BJ (cell line): ENCODE measurements at regions not wholly inside any gene's neighbourhood (a gene's known extent, or its start where the extent isn't known, plus 50 kb on each side); places are given as distances from the start of the nearest gene placed in this dataset.

ENCODE experiments used
- CTCF ChIA-PET: fragments of 350-600 bp; formaldehyde crosslinking; extraction: SDS; loops from one replicate; lab custom pipeline; 2021; ENCODE audit warnings: antibody characterized with exemption, inconsistent platforms; lab: Yijun Ruan, JAX
- POLR2A ChIA-PET: fragments of 300-600 bp; sonication (Branson Sonifier 250); formaldehyde crosslinking; extraction: SDS; loops from one replicate; lab custom pipeline; 2021; ENCODE audit warnings: antibody characterized with exemption; lab: Charles Lee
- DNase-seq: peaks from one replicate; pipeline ENCODE4 v3.0.0-alpha.2; 2011; ENCODE audit warnings: low read depth
- H3K27me3 ChIP-seq: 2 replicates; pipeline ENCODE4 v1.6.0; 2011; ENCODE audit warnings: low read length; ENCODE audit not compliant: control insufficient read depth, insufficient read depth
- H3K36me3 ChIP-seq: 2 replicates; pipeline ENCODE4 v1.5.1; 2011; ENCODE audit warnings: low read length; ENCODE audit not compliant: control insufficient read depth, insufficient read depth
- H3K4me3 ChIP-seq: 2 replicates; pipeline ENCODE4 v1.5.1; 2011; ENCODE audit warnings: low read depth, mild to moderate bottlenecking, control low read depth, low read length
- TF ChIP-seq, protein P1 (sequence below): IDR thresholded peaks from 2 replicates; pipeline ENCODE4 v1.5.1; 2011; ENCODE audit warnings: low read depth, mild to moderate bottlenecking, control low read depth, inconsistent platforms, low read length, moderate library complexity; ENCODE audit not compliant: insufficient read depth

GRCh38 chr3:170753421-170754310 lies 116.3 kb downstream of the RPL22L1 start:
- Histone ChIP-seq H3K27me3 (no peaks in the 10 kb centered on the region), H3K4me3 (no peak overlapping the region), H3K36me3 (no peaks in the 10 kb centered on the region)
- TF ChIP-seq, protein P1, sequence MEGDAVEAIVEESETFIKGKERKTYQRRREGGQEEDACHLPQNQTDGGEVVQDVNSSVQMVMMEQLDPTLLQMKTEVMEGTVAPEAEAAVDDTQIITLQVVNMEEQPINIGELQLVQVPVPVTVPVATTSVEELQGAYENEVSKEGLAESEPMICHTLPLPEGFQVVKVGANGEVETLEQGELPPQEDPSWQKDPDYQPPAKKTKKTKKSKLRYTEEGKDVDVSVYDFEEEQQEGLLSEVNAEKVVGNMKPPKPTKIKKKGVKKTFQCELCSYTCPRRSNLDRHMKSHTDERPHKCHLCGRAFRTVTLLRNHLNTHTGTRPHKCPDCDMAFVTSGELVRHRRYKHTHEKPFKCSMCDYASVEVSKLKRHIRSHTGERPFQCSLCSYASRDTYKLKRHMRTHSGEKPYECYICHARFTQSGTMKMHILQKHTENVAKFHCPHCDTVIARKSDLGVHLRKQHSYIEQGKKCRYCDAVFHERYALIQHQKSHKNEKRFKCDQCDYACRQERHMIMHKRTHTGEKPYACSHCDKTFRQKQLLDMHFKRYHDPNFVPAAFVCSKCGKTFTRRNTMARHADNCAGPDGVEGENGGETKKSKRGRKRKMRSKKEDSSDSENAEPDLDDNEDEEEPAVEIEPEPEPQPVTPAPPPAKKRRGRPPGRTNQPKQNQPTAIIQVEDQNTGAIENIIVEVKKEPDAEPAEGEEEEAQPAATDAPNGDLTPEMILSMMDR = no peak
- ChIA-PET CTCF (interaction anchor here (0.7 to 1.2 kb wide), 3 partner anchors 15 to 340 kb away, joined by 3 read pairs; no protein-coding TSS in a partner anchor), POLR2A (interaction anchor here (0.6 kb wide), 1 partner anchor 343 kb away, joined by 3 read pairs; no protein-coding TSS in a partner anchor)
- DNase-seq = no peak

DNA sequence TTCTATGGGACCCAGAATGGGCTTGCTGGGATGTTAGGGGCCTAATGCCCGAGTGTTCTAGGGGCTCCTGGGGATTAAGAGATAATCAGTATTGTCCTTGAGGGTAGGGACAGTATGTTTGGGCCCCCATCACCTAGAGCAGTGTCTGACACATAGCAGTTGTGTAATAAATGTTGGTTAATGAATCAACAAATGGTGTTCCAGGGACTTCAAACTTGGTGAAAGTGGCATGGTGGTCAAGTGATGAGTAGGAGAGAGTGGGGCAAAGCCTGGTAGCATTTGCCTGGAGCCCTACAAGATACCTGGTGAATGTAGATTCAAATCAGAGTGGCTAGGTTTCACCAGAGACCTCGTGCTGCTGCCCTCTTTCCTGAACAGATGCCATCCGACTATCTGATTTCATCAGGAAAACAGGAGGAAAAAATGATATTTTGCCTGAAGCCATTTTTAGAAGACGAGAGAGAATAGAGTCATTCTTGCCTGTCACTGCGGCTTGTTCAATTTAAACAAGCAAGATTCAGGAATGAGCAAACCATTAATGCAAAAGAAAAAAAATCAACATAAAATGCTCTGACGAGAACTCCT lies 117.3 kb downstream of the RPL22L1 start:
- no peaks in the 10 kb centered on the region for H3K27me3 ChIP-seq
- no peak for DNase-seq
- ChIA-PET POLR2A (no interaction called here), CTCF (interaction anchor here (1.3 to 2.6 kb wide), 3 partner anchors 11 to 58 kb away, joined by 4 to 29 read pairs (median 6); no protein-coding TSS in a partner anchor)
- TF ChIP-seq, protein P1 = no peak
- H3K4me3 ChIP-seq = no peak overlapping the region
- no peaks in the 10 kb centered on the region for H3K36me3 ChIP-seq

DNA sequence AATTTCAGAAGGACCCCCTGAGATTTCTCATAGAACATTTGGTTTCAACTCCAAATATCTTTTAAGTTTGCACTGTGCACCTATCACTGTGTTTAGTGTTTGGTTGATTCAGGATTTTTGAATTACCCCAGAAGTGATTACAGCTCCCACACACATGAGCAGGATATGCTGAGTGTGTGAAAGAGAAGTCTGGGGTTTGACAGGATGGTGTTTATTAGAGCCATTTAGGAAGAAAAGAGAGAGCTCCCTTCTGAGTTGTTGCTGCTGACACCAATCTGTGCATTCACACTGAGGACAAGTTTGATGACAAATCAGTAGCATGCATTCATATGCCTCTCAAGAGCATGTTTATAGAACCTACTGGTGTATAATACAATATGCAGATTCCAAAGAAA lies 118.1 kb downstream of the RPL22L1 start:
- no peak for DNase-seq
- H3K27me3 ChIP-seq = no peaks in the 10 kb centered on the region
- no peaks in the 10 kb centered on the region for H3K36me3 ChIP-seq
- POLR2A ChIA-PET = interaction anchor here (1.0 kb wide), 1 partner anchor 50 kb away, joined by 3 read pairs; no protein-coding TSS in a partner anchor
- TF ChIP-seq, protein P1 = no peak
- CTCF ChIA-PET = interaction anchor here (0.8 to 2.6 kb wide), 8 partner anchors 10 to 338 kb away, joined by 3 to 29 read pairs (median 4); no protein-coding TSS in a partner anchor
- no peak overlapping the region for H3K4me3 ChIP-seq

DNA sequence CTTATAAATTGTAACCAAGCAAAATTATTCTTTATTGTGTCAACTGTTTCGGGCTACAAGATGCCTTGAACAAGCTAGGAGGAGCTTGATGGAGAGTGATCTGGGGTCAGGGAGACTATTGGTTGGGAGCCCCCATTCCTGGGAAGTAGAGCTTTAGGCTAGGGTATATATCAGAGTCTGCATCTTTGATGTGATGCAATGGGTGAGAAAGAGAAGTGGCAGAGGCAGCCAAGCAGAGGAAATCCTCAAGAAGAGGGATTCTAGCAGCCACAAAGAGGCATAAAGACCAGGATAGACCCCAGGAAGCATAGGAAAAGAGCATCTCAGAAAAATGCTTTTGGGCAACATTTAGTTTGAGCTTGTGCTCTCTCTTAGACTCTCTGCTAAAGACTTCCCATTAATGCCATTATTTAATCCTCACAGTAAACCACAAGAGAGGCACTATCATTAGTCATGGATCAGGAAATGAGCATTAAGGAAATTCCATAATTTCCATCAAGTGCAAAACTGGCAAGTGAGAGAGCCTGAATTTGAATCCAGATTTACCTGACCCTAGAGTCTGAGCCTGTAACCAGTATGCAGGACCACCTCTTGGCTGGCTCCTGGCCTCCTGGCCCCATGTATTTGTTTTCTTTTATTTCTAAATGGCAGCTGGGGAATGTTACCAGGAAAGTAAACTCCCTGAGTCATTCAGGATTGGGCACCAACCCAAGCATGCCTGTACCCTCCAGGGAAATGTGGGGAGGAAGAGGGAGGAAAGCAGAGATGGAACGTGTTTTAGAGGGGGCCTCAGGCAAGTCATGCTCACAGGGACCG lies 118.7 kb downstream of the RPL22L1 start:
- H3K27me3 ChIP-seq = no peaks in the 10 kb centered on the region
- CTCF ChIA-PET = interaction anchor here (0.8 to 2.6 kb wide), 8 partner anchors 9 to 337 kb away, joined by 3 to 29 read pairs (median 4); no protein-coding TSS in a partner anchor
- no peak overlapping the region for H3K4me3 ChIP-seq
- peak; percentile 59 for DNase-seq
- no peaks in the 10 kb centered on the region for H3K36me3 ChIP-seq
- TF ChIP-seq, protein P1 = no peak
- POLR2A ChIA-PET = interaction anchor here (1.0 kb wide), 2 partner anchors 9 to 51 kb away, joined by 3 read pairs; no protein-coding TSS in a partner anchor
